Neural cell (in vitro differentiated cells): ENCODE measurements at regions not wholly inside any gene's neighbourhood (a gene's known extent, or its start where the extent isn't known, plus 50 kb on each side); places are given as distances from the start of the nearest gene placed in this dataset.

Source experiments
- H2AFZ ChIP-seq: fragments of 200-600, 300-800 bp; sonication (generic), shearing (Covaris generic); 2 replicates; pipeline ENCODE4 v1.6.0; 2014; ENCODE audit warnings: low read depth, mild to moderate bottlenecking, antibody characterized with exemption, low read length, moderate library complexity
- H3F3A ChIP-seq: fragments of 200-600 bp; shearing (Covaris generic); 2 replicates; pipeline ENCODE4 v1.6.1; 2016; ENCODE audit warnings: mild to moderate bottlenecking, moderate library complexity, mixed read lengths, antibody characterized with exemption, low read length; ENCODE audit not compliant: insufficient read depth, poor library complexity, severe bottlenecking
- H3K27ac ChIP-seq: fragments of 200-600, 300-800 bp; sonication (generic), shearing (Covaris generic); 2 replicates; pipeline ENCODE4 v1.5.1; 2014; ENCODE audit warnings: mild to moderate bottlenecking, low read length, moderate library complexity
- H3K27me3 ChIP-seq: fragments of 300-800, 200-600 bp; sonication (generic), shearing (Covaris generic); 2 replicates; pipeline ENCODE4 v1.6.0; 2014; ENCODE audit warnings: mild to moderate bottlenecking, low read depth, low read length, moderate library complexity; ENCODE audit not compliant: insufficient read depth
- H3K36me3 ChIP-seq: fragments of 300-800, 200-600 bp; sonication (generic), shearing (Covaris generic); 2 replicates; pipeline ENCODE4 v1.5.1; 2014; ENCODE audit warnings: mild to moderate bottlenecking, antibody characterized with exemption, low read length, moderate library complexity; ENCODE audit not compliant: insufficient read depth
- H3K4me2 ChIP-seq: fragments of 300-800, 200-600 bp; sonication (generic), shearing (Covaris generic); 2 replicates; pipeline ENCODE4 v1.6.0; 2014; ENCODE audit warnings: mild to moderate bottlenecking, low read length
- H3K4me3 ChIP-seq: fragments of 300-800, 200-600 bp; sonication (generic), shearing (Covaris generic); 2 replicates; pipeline ENCODE4 v1.5.1; 2014; ENCODE audit warnings: mild to moderate bottlenecking, low read length, moderate library complexity
- H3K79me2 ChIP-seq: fragments of 200-600 bp; shearing (Covaris generic); replicated peaks from 2 replicates; pipeline ENCODE4 v1.6.0; 2014; ENCODE audit warnings: mild to moderate bottlenecking, low read length, moderate library complexity; ENCODE audit not compliant: insufficient read depth
- H3K9ac ChIP-seq: fragments of 300-800, 200-600 bp; sonication (generic), shearing (Covaris generic); 2 replicates; pipeline ENCODE4 v1.6.1; 2016; ENCODE audit warnings: mild to moderate bottlenecking, low read length, mixed read lengths
- H3K9me2 ChIP-seq: fragments of 200-600 bp; shearing (Covaris generic); 2 replicates; pipeline ENCODE4 v1.6.1; 2016; ENCODE audit warnings: mild to moderate bottlenecking, low read length, mixed read lengths; ENCODE audit not compliant: insufficient read depth
- H3K9me3 ChIP-seq: fragments of 200-600, 300-800 bp; sonication (generic), shearing (Covaris generic); 2 replicates; pipeline ENCODE4 v1.6.1; 2016; ENCODE audit warnings: mild to moderate bottlenecking, mixed run types, low read length, moderate library complexity, mixed read lengths
- H4K20me1 ChIP-seq: fragments of 200-600 bp; shearing (Covaris generic); 2 replicates; pipeline ENCODE4 v1.6.1; 2016; ENCODE audit warnings: mild to moderate bottlenecking, mixed run types; ENCODE audit not compliant: insufficient read depth
- EP300 ChIP-seq: fragments of 450-650 bp; conservative IDR thresholded peaks from 2 replicates; pipeline ENCODE4 v1.6.1; 2014; ENCODE audit warnings: antibody characterized with exemption, mild to moderate bottlenecking, moderate library complexity; ENCODE audit not compliant: poor library complexity, severe bottlenecking
- EZH2 ChIP-seq: fragments of 200-600, 300-800 bp; shearing (Covaris generic), sonication (generic); IDR thresholded peaks from 2 replicates; pipeline ENCODE4 v1.6.1; 2014; ENCODE audit warnings: antibody characterized with exemption, low read length, borderline replicate concordance, mild to moderate bottlenecking; ENCODE audit not compliant: insufficient read depth, poor library complexity, severe bottlenecking
- MXI1 ChIP-seq: fragments of 450-650 bp; conservative IDR thresholded peaks from 2 replicates; pipeline ENCODE4 v1.6.1; 2014; ENCODE audit warnings: antibody characterized with exemption, mild to moderate bottlenecking; ENCODE audit not compliant: poor library complexity, severe bottlenecking
- POLR2AphosphoS5 ChIP-seq: IDR thresholded peaks from 2 replicates; pipeline ENCODE4 v1.6.1; 2012
- RAD21 ChIP-seq: fragments of 450-650 bp; conservative IDR thresholded peaks from 2 replicates; pipeline ENCODE4 v1.6.1; 2014; ENCODE audit warnings: antibody characterized with exemption, mild to moderate bottlenecking, moderate library complexity
- SMC3 ChIP-seq: fragments of 450-650 bp; conservative IDR thresholded peaks from 2 replicates; pipeline ENCODE4 v1.6.1; 2014; ENCODE audit warnings: antibody characterized with exemption, mild to moderate bottlenecking, moderate library complexity; ENCODE audit not compliant: poor library complexity
- TAF1 ChIP-seq: IDR thresholded peaks from 2 replicates; pipeline ENCODE4 v1.6.1; 2012; ENCODE audit warnings: low read depth
- TF ChIP-seq, protein P1 (sequence below): fragments of 450-650 bp; IDR thresholded peaks from 2 replicates; pipeline ENCODE4 v1.5.1; 2014; ENCODE audit warnings: antibody characterized with exemption, mild to moderate bottlenecking, moderate library complexity; ENCODE audit not compliant: poor library complexity, severe bottlenecking
- TF ChIP-seq, protein P2 (sequence below): IDR thresholded peaks from 2 replicates; pipeline ENCODE4 v1.6.1; 2012; ENCODE audit warnings: borderline replicate concordance

DNA sequence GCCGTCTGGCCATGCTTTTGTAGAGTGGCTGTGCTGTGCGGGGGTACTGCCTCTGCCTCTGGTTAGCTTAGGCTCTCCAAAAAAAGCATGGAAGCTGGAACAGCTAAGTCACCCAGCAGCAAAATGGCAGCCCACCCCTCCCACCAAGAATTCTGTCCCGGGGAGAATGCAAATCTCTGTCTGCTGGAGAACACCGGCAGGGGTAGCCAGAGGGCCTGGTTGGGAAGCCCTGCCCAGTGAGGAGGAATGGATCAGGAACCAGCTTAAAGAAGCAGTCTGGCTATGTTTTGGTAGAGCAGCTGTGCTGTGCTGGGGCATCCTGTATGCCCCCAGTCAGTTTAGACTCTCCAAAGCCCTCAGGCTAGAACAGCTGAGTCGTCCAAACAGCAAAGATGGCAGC lies 56.2 kb upstream of the PTPRG start:
- no peak overlapping the region for H3K27ac ChIP-seq
- H3K4me3 ChIP-seq = no peak overlapping the region
- H3K27me3 ChIP-seq = no peaks in the 10 kb centered on the region
- H3F3A ChIP-seq = no peaks in the 10 kb centered on the region
- H4K20me1 ChIP-seq = no peaks in the 10 kb centered on the region
- no peak overlapping the region for H2AFZ ChIP-seq
- H3K36me3 ChIP-seq = no peaks in the 10 kb centered on the region
- no peaks in the 10 kb centered on the region for H3K9me2 ChIP-seq
- H3K79me2 ChIP-seq = no peaks in the 10 kb centered on the region
- H3K9me3 ChIP-seq = no peaks in the 10 kb centered on the region
- H3K4me2 ChIP-seq = no peak overlapping the region
- H3K9ac ChIP-seq = no peak overlapping the region
- TF ChIP-seq EP300 (no peak), SMC3 (no peak), RAD21 (no peak), MXI1 (no peak), EZH2 (no peak), TAF1 (no peak), POLR2AphosphoS5 (no peak)
- TF ChIP-seq, protein P1, sequence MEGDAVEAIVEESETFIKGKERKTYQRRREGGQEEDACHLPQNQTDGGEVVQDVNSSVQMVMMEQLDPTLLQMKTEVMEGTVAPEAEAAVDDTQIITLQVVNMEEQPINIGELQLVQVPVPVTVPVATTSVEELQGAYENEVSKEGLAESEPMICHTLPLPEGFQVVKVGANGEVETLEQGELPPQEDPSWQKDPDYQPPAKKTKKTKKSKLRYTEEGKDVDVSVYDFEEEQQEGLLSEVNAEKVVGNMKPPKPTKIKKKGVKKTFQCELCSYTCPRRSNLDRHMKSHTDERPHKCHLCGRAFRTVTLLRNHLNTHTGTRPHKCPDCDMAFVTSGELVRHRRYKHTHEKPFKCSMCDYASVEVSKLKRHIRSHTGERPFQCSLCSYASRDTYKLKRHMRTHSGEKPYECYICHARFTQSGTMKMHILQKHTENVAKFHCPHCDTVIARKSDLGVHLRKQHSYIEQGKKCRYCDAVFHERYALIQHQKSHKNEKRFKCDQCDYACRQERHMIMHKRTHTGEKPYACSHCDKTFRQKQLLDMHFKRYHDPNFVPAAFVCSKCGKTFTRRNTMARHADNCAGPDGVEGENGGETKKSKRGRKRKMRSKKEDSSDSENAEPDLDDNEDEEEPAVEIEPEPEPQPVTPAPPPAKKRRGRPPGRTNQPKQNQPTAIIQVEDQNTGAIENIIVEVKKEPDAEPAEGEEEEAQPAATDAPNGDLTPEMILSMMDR = no peak
- TF ChIP-seq, protein P2, sequence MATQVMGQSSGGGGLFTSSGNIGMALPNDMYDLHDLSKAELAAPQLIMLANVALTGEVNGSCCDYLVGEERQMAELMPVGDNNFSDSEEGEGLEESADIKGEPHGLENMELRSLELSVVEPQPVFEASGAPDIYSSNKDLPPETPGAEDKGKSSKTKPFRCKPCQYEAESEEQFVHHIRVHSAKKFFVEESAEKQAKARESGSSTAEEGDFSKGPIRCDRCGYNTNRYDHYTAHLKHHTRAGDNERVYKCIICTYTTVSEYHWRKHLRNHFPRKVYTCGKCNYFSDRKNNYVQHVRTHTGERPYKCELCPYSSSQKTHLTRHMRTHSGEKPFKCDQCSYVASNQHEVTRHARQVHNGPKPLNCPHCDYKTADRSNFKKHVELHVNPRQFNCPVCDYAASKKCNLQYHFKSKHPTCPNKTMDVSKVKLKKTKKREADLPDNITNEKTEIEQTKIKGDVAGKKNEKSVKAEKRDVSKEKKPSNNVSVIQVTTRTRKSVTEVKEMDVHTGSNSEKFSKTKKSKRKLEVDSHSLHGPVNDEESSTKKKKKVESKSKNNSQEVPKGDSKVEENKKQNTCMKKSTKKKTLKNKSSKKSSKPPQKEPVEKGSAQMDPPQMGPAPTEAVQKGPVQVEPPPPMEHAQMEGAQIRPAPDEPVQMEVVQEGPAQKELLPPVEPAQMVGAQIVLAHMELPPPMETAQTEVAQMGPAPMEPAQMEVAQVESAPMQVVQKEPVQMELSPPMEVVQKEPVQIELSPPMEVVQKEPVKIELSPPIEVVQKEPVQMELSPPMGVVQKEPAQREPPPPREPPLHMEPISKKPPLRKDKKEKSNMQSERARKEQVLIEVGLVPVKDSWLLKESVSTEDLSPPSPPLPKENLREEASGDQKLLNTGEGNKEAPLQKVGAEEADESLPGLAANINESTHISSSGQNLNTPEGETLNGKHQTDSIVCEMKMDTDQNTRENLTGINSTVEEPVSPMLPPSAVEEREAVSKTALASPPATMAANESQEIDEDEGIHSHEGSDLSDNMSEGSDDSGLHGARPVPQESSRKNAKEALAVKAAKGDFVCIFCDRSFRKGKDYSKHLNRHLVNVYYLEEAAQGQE = no peak

DNA sequence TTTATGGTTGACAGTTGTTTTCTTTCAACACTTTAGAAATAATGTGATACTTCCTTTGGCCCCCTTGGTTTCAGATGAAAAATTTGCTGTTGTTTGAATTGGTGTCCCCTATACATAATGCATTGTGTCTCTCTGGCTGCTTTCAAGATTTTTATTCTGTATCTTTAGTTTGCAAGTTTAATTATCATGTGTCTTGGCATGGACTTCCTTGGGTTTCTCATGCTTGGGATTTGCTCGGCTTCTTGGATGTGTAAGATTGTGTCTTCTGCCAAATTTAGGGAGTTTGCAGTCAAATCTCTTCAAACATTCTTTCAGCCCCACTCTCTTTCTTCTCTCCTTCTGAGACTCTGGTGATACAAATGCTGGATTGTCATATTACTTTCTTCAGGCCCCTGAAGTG lies 53.4 kb upstream of the PTPRG start:
- H2AFZ ChIP-seq = no peak overlapping the region
- H3K9me3 ChIP-seq = no peaks in the 10 kb centered on the region
- no peaks in the 10 kb centered on the region for H3K9me2 ChIP-seq
- no peaks in the 10 kb centered on the region for H3K36me3 ChIP-seq
- H3K4me2 ChIP-seq = no peak overlapping the region
- no peak overlapping the region for H3K4me3 ChIP-seq
- no peaks in the 10 kb centered on the region for H3F3A ChIP-seq
- H3K9ac ChIP-seq = no peak overlapping the region
- no peaks in the 10 kb centered on the region for H3K79me2 ChIP-seq
- no peak overlapping the region for H3K27ac ChIP-seq
- no peaks in the 10 kb centered on the region for H4K20me1 ChIP-seq
- H3K27me3 ChIP-seq = no peaks in the 10 kb centered on the region
- TF ChIP-seq TAF1 = no peak
- no peak for TF ChIP-seq MXI1
- TF ChIP-seq, protein P2 = no peak
- TF ChIP-seq EZH2 = no peak
- no peak for TF ChIP-seq POLR2AphosphoS5
- no peak for TF ChIP-seq EP300
- TF ChIP-seq, protein P1 = no peak
- TF ChIP-seq SMC3 = no peak
- no peak for TF ChIP-seq RAD21
